ENCODE measurements at regions not wholly inside any gene's neighbourhood (a gene's known extent, or its start where the extent isn't known, plus 50 kb on each side); places are given as distances from the start of the nearest gene placed in this dataset.

DNA sequence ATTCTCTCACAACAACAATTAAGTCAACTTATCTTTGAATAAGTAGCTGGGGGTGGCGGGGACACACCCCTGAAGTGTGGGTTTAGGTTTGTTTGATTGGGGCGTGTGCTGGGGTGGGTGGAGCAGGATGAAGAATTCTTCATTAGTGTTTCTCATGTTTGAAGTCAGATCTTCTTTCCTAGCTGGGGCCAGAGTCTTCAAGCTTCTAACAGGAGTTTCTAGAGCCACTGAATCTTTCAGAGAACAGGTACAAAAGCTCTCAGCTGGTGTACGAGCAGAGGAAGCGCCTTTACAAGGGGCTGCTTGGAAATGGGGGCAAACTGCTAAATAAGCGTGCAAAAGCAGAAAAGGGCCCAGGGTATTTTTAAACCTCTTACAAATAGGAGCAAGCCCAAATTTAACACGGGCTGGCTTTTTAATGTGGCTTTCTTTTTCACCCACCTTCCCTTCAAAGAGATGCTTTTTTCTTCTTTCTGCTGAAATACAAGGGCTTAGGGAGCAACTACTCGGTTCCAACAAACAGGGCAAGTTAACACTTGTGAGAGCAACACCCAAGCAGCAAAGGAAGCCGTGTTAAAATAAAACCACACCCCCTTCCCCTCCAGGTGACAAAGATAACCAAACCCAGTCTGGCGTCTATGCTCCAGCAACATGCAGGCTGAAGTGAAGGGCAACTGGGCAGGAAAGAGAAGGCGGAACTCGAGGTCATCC lies 86.9 kb upstream of the RASGRP1 start:
- TF ChIP-seq RNF2 (IDR thresholded peaks at IDR 0.05; ENCODE audit: borderline replicate concordance, low read depth) = no peak
- no peak for TF ChIP-seq BHLHE40 (IDR thresholded peaks at IDR 0.05; ENCODE audit: low read depth, low read length)
- TF ChIP-seq, protein P1, sequence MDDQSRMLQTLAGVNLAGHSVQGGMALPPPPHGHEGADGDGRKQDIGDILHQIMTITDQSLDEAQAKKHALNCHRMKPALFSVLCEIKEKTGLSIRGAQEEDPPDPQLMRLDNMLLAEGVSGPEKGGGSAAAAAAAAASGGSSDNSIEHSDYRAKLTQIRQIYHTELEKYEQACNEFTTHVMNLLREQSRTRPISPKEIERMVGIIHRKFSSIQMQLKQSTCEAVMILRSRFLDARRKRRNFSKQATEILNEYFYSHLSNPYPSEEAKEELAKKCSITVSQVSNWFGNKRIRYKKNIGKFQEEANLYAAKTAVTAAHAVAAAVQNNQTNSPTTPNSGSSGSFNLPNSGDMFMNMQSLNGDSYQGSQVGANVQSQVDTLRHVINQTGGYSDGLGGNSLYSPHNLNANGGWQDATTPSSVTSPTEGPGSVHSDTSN (IDR thresholded peaks at IDR 0.05) = no peak
- TF ChIP-seq, protein P2, sequence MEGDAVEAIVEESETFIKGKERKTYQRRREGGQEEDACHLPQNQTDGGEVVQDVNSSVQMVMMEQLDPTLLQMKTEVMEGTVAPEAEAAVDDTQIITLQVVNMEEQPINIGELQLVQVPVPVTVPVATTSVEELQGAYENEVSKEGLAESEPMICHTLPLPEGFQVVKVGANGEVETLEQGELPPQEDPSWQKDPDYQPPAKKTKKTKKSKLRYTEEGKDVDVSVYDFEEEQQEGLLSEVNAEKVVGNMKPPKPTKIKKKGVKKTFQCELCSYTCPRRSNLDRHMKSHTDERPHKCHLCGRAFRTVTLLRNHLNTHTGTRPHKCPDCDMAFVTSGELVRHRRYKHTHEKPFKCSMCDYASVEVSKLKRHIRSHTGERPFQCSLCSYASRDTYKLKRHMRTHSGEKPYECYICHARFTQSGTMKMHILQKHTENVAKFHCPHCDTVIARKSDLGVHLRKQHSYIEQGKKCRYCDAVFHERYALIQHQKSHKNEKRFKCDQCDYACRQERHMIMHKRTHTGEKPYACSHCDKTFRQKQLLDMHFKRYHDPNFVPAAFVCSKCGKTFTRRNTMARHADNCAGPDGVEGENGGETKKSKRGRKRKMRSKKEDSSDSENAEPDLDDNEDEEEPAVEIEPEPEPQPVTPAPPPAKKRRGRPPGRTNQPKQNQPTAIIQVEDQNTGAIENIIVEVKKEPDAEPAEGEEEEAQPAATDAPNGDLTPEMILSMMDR (IDR thresholded peaks at IDR 0.05) = no peak
- no peak for TF ChIP-seq NR3C1 (IDR thresholded peaks at IDR 0.05)
- TF ChIP-seq POLR2A (IDR thresholded peaks at IDR 0.05; ENCODE audit: low read length) = no peak
- TF ChIP-seq, protein P3, sequence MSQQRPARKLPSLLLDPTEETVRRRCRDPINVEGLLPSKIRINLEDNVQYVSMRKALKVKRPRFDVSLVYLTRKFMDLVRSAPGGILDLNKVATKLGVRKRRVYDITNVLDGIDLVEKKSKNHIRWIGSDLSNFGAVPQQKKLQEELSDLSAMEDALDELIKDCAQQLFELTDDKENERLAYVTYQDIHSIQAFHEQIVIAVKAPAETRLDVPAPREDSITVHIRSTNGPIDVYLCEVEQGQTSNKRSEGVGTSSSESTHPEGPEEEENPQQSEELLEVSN (IDR thresholded peaks at IDR 0.05; ENCODE audit: borderline replicate concordance, low read depth) = no peak
- no peak for TF ChIP-seq EP300 (IDR thresholded peaks at IDR 0.05)
- TF ChIP-seq RFX5 (IDR thresholded peaks at IDR 0.05) = no peak
- no peak for TF ChIP-seq RCOR1 (IDR thresholded peaks at IDR 0.05; ENCODE audit: low read depth, low read length)
- TF ChIP-seq, protein P4, sequence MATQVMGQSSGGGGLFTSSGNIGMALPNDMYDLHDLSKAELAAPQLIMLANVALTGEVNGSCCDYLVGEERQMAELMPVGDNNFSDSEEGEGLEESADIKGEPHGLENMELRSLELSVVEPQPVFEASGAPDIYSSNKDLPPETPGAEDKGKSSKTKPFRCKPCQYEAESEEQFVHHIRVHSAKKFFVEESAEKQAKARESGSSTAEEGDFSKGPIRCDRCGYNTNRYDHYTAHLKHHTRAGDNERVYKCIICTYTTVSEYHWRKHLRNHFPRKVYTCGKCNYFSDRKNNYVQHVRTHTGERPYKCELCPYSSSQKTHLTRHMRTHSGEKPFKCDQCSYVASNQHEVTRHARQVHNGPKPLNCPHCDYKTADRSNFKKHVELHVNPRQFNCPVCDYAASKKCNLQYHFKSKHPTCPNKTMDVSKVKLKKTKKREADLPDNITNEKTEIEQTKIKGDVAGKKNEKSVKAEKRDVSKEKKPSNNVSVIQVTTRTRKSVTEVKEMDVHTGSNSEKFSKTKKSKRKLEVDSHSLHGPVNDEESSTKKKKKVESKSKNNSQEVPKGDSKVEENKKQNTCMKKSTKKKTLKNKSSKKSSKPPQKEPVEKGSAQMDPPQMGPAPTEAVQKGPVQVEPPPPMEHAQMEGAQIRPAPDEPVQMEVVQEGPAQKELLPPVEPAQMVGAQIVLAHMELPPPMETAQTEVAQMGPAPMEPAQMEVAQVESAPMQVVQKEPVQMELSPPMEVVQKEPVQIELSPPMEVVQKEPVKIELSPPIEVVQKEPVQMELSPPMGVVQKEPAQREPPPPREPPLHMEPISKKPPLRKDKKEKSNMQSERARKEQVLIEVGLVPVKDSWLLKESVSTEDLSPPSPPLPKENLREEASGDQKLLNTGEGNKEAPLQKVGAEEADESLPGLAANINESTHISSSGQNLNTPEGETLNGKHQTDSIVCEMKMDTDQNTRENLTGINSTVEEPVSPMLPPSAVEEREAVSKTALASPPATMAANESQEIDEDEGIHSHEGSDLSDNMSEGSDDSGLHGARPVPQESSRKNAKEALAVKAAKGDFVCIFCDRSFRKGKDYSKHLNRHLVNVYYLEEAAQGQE (IDR thresholded peaks at IDR 0.05) = no peak
- TF ChIP-seq ZFP36 (IDR thresholded peaks at IDR 0.05; ENCODE audit: borderline replicate concordance, partially characterized antibody) = no peak

Data from A549 (cell line).